PC-3 (cell line): ENCODE measurements at regions not wholly inside any gene's neighbourhood (a gene's known extent, or its start where the extent isn't known, plus 50 kb on each side); places are given as distances from the start of the nearest gene placed in this dataset.

ENCODE experiments used
- ATAC-seq: fragments of 200-7000 bp; cut with Tn5 transposase; 2 replicates; pipeline ENCODE4 v1.9.1; 2020; ENCODE audit warnings: mild to moderate bottlenecking, moderate library complexity
- BruUV-seq: library from RNA; stranded (reverse); fragments of 400-500 nt; replicated peaks from 2 replicates; lab custom pipeline; 2021; lab: Mats Ljungman, UMichigan
- CTCF ChIA-PET: fragments of 300-600 bp; sonication (Branson Sonifier 250); formaldehyde crosslinking; loops from one replicate; lab custom pipeline; 2022; ENCODE audit warnings: antibody characterized with exemption; lab: Charles Lee
- POLR2A ChIA-PET: fragments of 300-600 bp; sonication (Branson Sonifier 250); formaldehyde crosslinking; loops from one replicate; lab custom pipeline; 2022; ENCODE audit warnings: antibody characterized with exemption; ENCODE audit not compliant: unreplicated experiment; lab: Charles Lee
- DNase-seq: peaks from one replicate; pipeline ENCODE4 v3.0.0-alpha.2; 2015
- H2AFZ ChIP-seq: fragments of 300-600 bp; sonication (generic); 2 replicates; pipeline ENCODE4 v1.6.0; 2016; ENCODE audit warnings: antibody characterized with exemption, low read length
- H3F3A ChIP-seq: fragments of 300-600 bp; sonication (generic); one replicate; pipeline ENCODE4 v1.6.0; 2017; ENCODE audit warnings: antibody characterized with exemption, low read length, control low read depth, mild to moderate bottlenecking; ENCODE audit not compliant: unreplicated experiment
- H3K27ac ChIP-seq: fragments of 300-600 bp; sonication (generic); 2 replicates; pipeline ENCODE4 v1.5.1; 2016; ENCODE audit warnings: mild to moderate bottlenecking, low read length
- H3K27me3 ChIP-seq: fragments of 300-600 bp; sonication (generic); 2 replicates; pipeline ENCODE4 v1.6.1; 2016; ENCODE audit warnings: low read length, mixed read lengths
- H3K36me3 ChIP-seq: fragments of 300-600 bp; sonication (generic); 2 replicates; pipeline ENCODE4 v1.6.1; 2016; ENCODE audit warnings: low read depth, mixed run types, low read length, mixed read lengths
- H3K4me1 ChIP-seq: fragments of 300-600 bp; sonication (generic); 2 replicates; pipeline ENCODE4 v1.5.1; 2016; ENCODE audit warnings: low read length; ENCODE audit not compliant: insufficient read depth
- H3K4me2 ChIP-seq: fragments of 300-600 bp; sonication (generic); 2 replicates; pipeline ENCODE4 v1.6.0; 2016; ENCODE audit warnings: low read length
- H3K4me3 ChIP-seq: fragments of 300-600 bp; sonication (generic); 2 replicates; pipeline ENCODE4 v1.5.1; 2016; ENCODE audit warnings: mild to moderate bottlenecking, low read length, mixed read lengths
- H3K79me2 ChIP-seq: fragments of 300-600 bp; sonication (generic); 2 replicates; pipeline ENCODE4 v1.6.1; 2017; ENCODE audit warnings: low read length, mixed read lengths
- H3K9ac ChIP-seq: fragments of 300-600 bp; sonication (generic); 2 replicates; pipeline ENCODE4 v1.6.0; 2016; ENCODE audit warnings: mild to moderate bottlenecking, low read length
- H3K9me2 ChIP-seq: fragments of 300-600 bp; sonication (generic); replicated peaks from 2 replicates; pipeline ENCODE4 v1.6.1; 2016; ENCODE audit warnings: mixed run types, low read length, mixed read lengths
- H3K9me3 ChIP-seq: fragments of 300-600 bp; sonication (generic); 2 replicates; pipeline ENCODE4 v1.6.1; 2016; ENCODE audit warnings: low read length, mixed read lengths
- H4K20me1 ChIP-seq: fragments of 300-600 bp; sonication (generic); 2 replicates; pipeline ENCODE4 v1.6.1; 2016; ENCODE audit warnings: low read length, mixed read lengths
- EZH2 ChIP-seq: fragments of 300-600 bp; sonication (generic); IDR thresholded peaks from one replicate; pipeline ENCODE4 v1.6.1; 2017; ENCODE audit warnings: antibody characterized with exemption, mild to moderate bottlenecking, low read length; ENCODE audit not compliant: unreplicated experiment
- EZH2phosphoT487 ChIP-seq: fragments of 300-600 bp; sonication (generic); IDR thresholded peaks from 2 replicates; pipeline ENCODE4 v1.6.1; 2018; ENCODE audit warnings: mild to moderate bottlenecking, antibody characterized with exemption, low read length, borderline replicate concordance
- intact Hi-C: fragments of 100-400 bp; cut with micrococcal nuclease; formaldehyde crosslinking; loops from 2 replicates; pipeline ENCODE4 v1.9.0; 2023
- TF ChIP-seq, protein P1 (sequence below): fragments of 300-600 bp; sonication (generic); conservative IDR thresholded peaks from 2 replicates; pipeline ENCODE4 v1.5.1; 2017; ENCODE audit warnings: antibody characterized with exemption, low read depth, mild to moderate bottlenecking, low read length

DNA sequence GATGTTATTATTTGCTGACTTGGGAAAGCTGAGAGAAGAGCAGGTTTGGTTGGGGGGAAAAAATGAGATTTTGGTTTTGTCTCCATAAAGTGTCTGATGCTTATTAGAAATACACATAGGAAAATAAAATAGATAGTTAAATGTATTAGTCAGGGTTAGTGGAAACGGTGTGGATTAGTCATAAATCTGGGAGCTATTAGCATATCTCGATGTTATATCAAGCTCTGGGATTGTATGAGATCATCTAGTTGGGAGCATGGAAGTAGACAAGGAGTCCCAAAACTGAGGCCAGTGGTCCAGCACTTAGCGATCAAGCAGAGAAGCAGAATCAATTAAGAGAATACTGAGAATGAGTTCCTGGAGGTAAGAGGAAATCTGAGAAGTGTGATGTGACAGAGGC, 845.5 kb downstream of the ROBO2 start:
- Histone ChIP-seq H3K4me2 (no peak overlapping the region), H3K4me1 (no peaks in the 10 kb centered on the region), H2AFZ (no peak overlapping the region), H3K27ac (no peak overlapping the region), H3K9me2 (no peaks in the 10 kb centered on the region), H3K79me2 (no peaks in the 10 kb centered on the region), H3K4me3 (no peak overlapping the region), H3K36me3 (no peaks in the 10 kb centered on the region), H3F3A (no peaks in the 10 kb centered on the region), H4K20me1 (no peaks in the 10 kb centered on the region), H3K9ac (no peak overlapping the region), H3K9me3 (no peaks in the 10 kb centered on the region), H3K27me3 (no peaks in the 10 kb centered on the region)
- DNase-seq (peak; percentile 25), ATAC-seq (peak; percentile 63)
- no peak for TF ChIP-seq EZH2
- TF ChIP-seq, protein P1, sequence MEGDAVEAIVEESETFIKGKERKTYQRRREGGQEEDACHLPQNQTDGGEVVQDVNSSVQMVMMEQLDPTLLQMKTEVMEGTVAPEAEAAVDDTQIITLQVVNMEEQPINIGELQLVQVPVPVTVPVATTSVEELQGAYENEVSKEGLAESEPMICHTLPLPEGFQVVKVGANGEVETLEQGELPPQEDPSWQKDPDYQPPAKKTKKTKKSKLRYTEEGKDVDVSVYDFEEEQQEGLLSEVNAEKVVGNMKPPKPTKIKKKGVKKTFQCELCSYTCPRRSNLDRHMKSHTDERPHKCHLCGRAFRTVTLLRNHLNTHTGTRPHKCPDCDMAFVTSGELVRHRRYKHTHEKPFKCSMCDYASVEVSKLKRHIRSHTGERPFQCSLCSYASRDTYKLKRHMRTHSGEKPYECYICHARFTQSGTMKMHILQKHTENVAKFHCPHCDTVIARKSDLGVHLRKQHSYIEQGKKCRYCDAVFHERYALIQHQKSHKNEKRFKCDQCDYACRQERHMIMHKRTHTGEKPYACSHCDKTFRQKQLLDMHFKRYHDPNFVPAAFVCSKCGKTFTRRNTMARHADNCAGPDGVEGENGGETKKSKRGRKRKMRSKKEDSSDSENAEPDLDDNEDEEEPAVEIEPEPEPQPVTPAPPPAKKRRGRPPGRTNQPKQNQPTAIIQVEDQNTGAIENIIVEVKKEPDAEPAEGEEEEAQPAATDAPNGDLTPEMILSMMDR = no peak
- CTCF ChIA-PET = no interaction called here
- POLR2A ChIA-PET = no interaction called here
- intact Hi-C loops = no loop called here
- BruUV-seq = no TSS peak

DNA sequence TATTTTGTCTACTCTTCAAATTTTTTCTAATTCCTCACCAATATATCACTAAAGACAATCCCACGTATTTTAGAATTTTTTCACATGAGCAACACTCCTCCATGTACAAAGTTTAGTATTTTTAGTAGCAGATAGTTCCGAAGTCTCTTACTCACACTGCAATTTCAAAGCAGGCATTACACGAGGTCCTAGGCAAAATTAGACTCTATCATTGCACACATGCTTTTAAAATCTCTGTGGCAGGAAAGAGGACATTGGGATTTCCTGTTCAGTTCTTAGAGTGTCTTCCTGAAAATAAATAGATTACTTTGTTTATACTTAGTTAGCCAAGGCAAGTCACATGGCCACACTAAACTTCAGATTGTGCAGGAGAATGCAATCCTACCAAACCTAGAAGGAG, 847.7 kb downstream of the ROBO2 start:
- no peaks in the 10 kb centered on the region for H3F3A ChIP-seq
- BruUV-seq = no TSS peak
- H2AFZ ChIP-seq = peak overlapping the region; percentile 13; the same call in 1 of the 2 replicates

DNA sequence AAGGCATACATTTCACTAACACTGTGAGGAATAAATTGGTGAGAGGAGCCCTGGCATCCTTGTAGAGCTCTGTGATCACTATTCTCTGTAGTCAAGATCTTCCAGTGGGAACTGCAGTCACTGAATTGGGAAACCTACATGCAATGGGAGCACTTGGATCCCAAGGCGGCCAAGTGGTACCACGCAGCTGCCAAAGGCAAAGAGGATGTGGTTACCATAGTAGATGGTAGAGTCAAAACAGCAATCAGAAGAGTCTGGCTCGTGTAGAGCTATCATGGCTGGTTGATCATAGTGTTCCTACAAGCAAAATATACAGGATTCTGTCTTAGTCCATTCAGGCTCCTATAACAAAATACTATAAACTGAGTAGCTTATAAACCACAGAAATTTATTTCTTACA, 849.7 kb downstream of the ROBO2 start:
- H3K9me2 ChIP-seq = no peaks in the 10 kb centered on the region
- no peaks in the 10 kb centered on the region for H3K4me1 ChIP-seq
- intact Hi-C loops = no loop called here
- H3K27me3 ChIP-seq = no peaks in the 10 kb centered on the region
- H3K4me2 ChIP-seq = no peak overlapping the region
- H3K79me2 ChIP-seq = no peaks in the 10 kb centered on the region
- H3K4me3 ChIP-seq = no peak overlapping the region
- H4K20me1 ChIP-seq = no peaks in the 10 kb centered on the region
- no peaks in the 10 kb centered on the region for H3K36me3 ChIP-seq
- H3K9me3 ChIP-seq = no peaks in the 10 kb centered on the region
- no peak for TF ChIP-seq EZH2
- TF ChIP-seq EZH2phosphoT487 = no peak
- TF ChIP-seq, protein P1 = no peak
- ATAC-seq (no peak), DNase-seq (no peak)
- H3F3A ChIP-seq = no peaks in the 10 kb centered on the region
- ChIA-PET POLR2A (no interaction called here), CTCF (no interaction called here)
- H3K27ac ChIP-seq = no peak overlapping the region
- no peak overlapping the region for H3K9ac ChIP-seq
- no TSS peak for BruUV-seq
- H2AFZ ChIP-seq = no peak overlapping the region

More for the DNA sequence above, 847.7 kb downstream of the ROBO2 start:
- Histone ChIP-seq H3K4me3 (no peak overlapping the region), H3K4me1 (no peaks in the 10 kb centered on the region), H3K79me2 (no peaks in the 10 kb centered on the region), H3K9me3 (no peaks in the 10 kb centered on the region), H3K9ac (no peak overlapping the region), H3K4me2 (no peak overlapping the region), H3K36me3 (no peaks in the 10 kb centered on the region), H3K9me2 (no peaks in the 10 kb centered on the region), H3K27ac (no peak overlapping the region), H4K20me1 (no peaks in the 10 kb centered on the region), H3K27me3 (no peaks in the 10 kb centered on the region)
- ChIA-PET POLR2A (no interaction called here), CTCF (no interaction called here)
- TF ChIP-seq EZH2phosphoT487 (no peak), EZH2 (no peak)
- TF ChIP-seq, protein P1 = no peak
- intact Hi-C loops = no loop called here
- no peak for ATAC-seq
- no peak for DNase-seq
